ENCODE measurements at regions not wholly inside any gene's neighbourhood (a gene's known extent, or its start where the extent isn't known, plus 50 kb on each side); places are given as distances from the start of the nearest gene placed in this dataset.

GRCh38 chr1:113282008-113282892 is 108.1 kb upstream of the MAGI3 start:
- TF ChIP-seq CTCF (IDR thresholded peaks at IDR 0.05; ENCODE audit: insufficient read depth, low read depth, low read length) (no peak), EZH2 (IDR thresholded peaks at IDR 0.05; ENCODE audit: insufficient read depth, low read length) (no peak)
